GM12872 (cell line): ENCODE measurements at regions not wholly inside any gene's neighbourhood (a gene's known extent, or its start where the extent isn't known, plus 50 kb on each side); places are given as distances from the start of the nearest gene placed in this dataset.

Source experiments
- TF ChIP-seq, protein P1 (sequence below): IDR thresholded peaks from 3 replicates; pipeline ENCODE4 v1.5.1; 2011; ENCODE audit warnings: low read depth, mild to moderate bottlenecking, low read length, moderate library complexity; ENCODE audit not compliant: insufficient read depth

DNA sequence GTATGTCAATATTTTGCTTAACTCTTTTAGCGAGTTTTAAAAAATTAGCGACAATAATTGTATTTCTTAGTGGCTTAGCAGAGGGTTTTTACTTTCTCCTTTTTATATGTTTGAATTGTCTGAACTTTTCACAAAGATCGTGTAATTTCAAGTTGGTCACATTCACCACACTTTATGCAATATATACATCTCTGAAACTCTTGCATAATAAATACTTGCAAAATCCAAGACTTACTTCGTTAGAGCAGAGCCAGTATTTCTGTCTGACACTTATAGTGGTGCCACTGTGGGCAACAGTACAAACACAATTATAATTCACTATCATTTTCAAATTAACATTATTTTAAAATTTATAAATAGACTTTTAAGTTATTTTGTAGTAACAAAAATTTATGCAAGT is 62.0 kb downstream of the SUCNR1 start:
- TF ChIP-seq, protein P1, sequence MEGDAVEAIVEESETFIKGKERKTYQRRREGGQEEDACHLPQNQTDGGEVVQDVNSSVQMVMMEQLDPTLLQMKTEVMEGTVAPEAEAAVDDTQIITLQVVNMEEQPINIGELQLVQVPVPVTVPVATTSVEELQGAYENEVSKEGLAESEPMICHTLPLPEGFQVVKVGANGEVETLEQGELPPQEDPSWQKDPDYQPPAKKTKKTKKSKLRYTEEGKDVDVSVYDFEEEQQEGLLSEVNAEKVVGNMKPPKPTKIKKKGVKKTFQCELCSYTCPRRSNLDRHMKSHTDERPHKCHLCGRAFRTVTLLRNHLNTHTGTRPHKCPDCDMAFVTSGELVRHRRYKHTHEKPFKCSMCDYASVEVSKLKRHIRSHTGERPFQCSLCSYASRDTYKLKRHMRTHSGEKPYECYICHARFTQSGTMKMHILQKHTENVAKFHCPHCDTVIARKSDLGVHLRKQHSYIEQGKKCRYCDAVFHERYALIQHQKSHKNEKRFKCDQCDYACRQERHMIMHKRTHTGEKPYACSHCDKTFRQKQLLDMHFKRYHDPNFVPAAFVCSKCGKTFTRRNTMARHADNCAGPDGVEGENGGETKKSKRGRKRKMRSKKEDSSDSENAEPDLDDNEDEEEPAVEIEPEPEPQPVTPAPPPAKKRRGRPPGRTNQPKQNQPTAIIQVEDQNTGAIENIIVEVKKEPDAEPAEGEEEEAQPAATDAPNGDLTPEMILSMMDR, result no peak

DNA sequence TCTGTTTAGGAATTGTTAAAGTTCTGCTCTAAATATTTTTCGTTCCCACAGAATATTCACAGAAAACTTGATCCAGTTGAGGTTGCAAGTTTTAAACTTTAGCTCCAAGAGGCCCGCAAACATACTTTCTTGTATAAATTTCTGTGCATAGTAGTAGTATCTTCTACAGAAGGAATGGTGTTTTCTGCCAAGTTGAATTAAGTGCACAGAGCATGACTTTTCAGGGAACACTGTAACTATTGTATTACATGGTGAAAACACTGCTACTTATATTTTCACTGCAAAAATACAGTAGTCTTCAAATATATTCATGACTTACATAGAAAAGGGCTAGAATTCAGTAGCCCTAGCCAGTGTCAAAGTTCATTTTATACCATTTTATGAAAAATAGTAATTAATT is 67.0 kb downstream of the SUCNR1 start:
- TF ChIP-seq, protein P1, result no peak

DNA sequence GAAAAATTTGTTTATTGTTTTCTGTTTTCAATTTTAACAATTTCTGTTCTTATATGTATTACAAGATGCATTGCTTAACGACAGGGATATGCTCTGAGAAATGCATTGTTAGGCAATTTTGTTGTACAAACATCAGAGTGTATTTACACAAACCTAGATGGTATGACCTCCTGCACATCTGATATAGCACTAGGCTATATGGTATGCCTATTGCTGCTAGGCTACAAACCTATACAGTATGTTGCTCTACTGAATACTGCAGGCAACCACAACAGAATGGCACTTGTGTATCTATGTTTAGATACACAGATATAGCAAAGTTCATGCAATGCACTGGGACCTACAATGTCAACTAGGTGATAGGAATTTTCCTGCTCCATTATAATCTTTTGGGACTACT is 70.1 kb downstream of the SUCNR1 start:
- TF ChIP-seq, protein P1, result no peak

DNA sequence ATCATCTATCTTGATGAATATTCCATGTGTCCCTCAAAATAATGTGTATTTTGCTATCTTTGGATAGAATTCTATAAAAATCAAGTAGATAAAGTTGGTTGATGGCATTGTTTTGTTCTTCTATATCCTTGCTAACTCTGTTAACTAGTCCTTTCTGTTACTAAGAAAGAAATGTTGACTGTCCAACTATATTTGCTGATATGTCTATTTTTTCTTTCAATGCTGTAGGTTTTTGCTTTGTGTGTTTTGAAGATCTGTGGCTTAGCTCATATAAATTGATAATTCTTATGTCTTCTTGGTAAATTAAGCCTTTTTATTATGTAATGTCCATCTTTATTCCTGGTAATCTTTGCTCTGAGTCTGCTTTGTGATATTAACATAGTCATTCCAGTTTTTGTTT is 70.9 kb downstream of the SUCNR1 start:
- TF ChIP-seq, protein P1, result no peak

DNA sequence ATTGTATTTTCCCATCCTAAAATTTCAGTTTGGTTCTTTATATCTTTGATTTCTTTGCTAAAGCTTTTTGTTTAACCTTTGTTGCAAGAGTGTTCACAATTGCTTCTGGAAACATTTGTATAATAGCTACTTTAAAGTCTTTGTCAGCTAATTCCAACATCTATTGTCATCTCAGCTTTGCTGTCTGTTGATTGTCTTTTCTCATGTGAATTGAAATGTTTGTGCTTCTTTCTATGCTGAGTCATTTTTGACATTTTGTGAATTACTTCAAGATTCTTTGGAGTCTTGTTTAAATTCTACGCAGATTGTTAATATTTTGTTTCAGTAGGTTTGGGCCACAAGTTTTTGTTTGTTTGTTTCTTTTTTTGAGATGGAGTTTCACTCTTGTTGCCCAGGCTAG is 73.2 kb downstream of the SUCNR1 start:
- TF ChIP-seq, protein P1, result no peak

DNA sequence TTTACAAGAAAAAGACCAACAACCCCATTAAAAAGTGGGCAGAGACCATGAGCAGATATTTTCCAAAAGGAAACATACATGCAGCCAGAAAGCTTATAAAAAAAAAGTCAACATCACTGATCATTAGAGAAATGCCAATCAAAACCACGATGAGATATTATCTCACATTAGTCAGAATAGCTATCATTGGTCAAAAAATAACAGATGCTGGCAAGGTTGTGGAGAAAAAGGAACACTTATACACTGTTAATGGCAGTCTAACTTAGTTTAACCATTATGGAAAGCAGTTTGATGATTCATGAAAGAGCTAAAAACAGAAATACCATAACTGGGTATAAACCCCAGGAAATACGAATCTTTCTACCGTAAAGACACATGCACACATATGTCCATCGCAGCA is 76.3 kb downstream of the SUCNR1 start:
- TF ChIP-seq, protein P1, result no peak

DNA sequence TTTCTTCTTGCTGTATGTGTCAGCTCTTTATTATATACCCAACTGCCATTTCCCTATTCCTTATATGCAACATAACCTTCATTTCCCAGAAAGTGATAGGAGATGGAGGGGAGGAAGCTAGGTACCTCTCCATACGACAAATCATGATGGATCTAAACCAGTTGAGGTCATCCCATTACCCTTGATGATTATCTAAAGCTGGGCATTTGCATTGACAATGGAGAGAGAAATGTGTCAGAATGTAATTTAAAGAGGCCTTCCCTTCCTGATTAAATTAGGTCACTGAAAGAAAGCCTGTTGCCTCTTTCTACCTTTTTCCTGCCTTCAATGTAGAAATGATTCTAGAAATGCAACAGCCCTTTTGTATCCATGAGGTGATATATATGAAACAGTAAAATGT is 81.9 kb downstream of the SUCNR1 start:
- TF ChIP-seq, protein P1, result no peak
